Hepatocyte (in vitro differentiated cells): ENCODE measurements at regions not wholly inside any gene's neighbourhood (a gene's known extent, or its start where the extent isn't known, plus 50 kb on each side); places are given as distances from the start of the nearest gene placed in this dataset.

Experiments used
- DNase-seq: peaks from one replicate; pipeline ENCODE4 v3.0.0-alpha.2; 2016; ENCODE audit warnings: low spot score
- H2AFZ ChIP-seq: fragments of 200-600 bp; sonication (generic); 2 replicates; pipeline ENCODE4 v1.6.0; 2016; ENCODE audit warnings: antibody characterized with exemption, mild to moderate bottlenecking
- H3K27ac ChIP-seq: fragments of 200-600 bp; sonication (generic); 2 replicates; pipeline ENCODE4 v1.5.1; 2016; ENCODE audit warnings: mild to moderate bottlenecking
- H3K27me3 ChIP-seq: fragments of 200-600 bp; sonication (generic); 2 replicates; pipeline ENCODE4 v1.6.1; 2016
- H3K36me3 ChIP-seq: fragments of 200-600 bp; sonication (generic); replicated peaks from 2 replicates; pipeline ENCODE4 v1.5.1; 2016; ENCODE audit warnings: low read depth; ENCODE audit not compliant: insufficient read depth
- H3K4me1 ChIP-seq: fragments of 200-600 bp; sonication (generic); 2 replicates; pipeline ENCODE4 v1.5.1; 2016; ENCODE audit warnings: mild to moderate bottlenecking, moderate library complexity; ENCODE audit not compliant: insufficient read depth
- H3K4me2 ChIP-seq: fragments of 200-600 bp; sonication (generic); 2 replicates; pipeline ENCODE4 v1.6.0; 2016
- H3K4me3 ChIP-seq: fragments of 200-600 bp; sonication (generic); 2 replicates; pipeline ENCODE4 v1.5.1; 2016; ENCODE audit warnings: mild to moderate bottlenecking
- H3K79me2 ChIP-seq: fragments of 200-600 bp; sonication (generic); 2 replicates; pipeline ENCODE4 v1.6.0; 2017; ENCODE audit warnings: mild to moderate bottlenecking
- H3K9me2 ChIP-seq: fragments of 200-600 bp; sonication (generic); replicated peaks from 2 replicates; pipeline ENCODE4 v1.6.0; 2017; ENCODE audit warnings: mild to moderate bottlenecking; ENCODE audit not compliant: insufficient read depth
- H3K9me3 ChIP-seq: fragments of 200-600 bp; sonication (generic); 2 replicates; pipeline ENCODE4 v1.5.1; 2016; ENCODE audit warnings: low read depth, mild to moderate bottlenecking
- H4K20me1 ChIP-seq: fragments of 200-600 bp; sonication (generic); 2 replicates; pipeline ENCODE4 v1.6.0; 2016; ENCODE audit warnings: mild to moderate bottlenecking; ENCODE audit not compliant: insufficient read depth, poor library complexity, severe bottlenecking
- EZH2 ChIP-seq: fragments of 200-600 bp; sonication (generic); IDR thresholded peaks from 2 replicates; pipeline ENCODE4 v1.6.1; 2016; ENCODE audit warnings: antibody characterized with exemption, mild to moderate bottlenecking, borderline replicate concordance
- EZH2phosphoT487 ChIP-seq: fragments of 200-600 bp; sonication (generic); IDR thresholded peaks from one replicate; pipeline ENCODE4 v1.6.1; 2018; ENCODE audit warnings: antibody characterized with exemption, mild to moderate bottlenecking, low read depth, moderate library complexity; ENCODE audit not compliant: unreplicated experiment, severe bottlenecking
- WGBS: methylation state at CpG from one replicate; pipeline ENCODE4 v1.1.6; 2016; ENCODE audit warnings: low lambda C conversion rate; ENCODE audit errors: missing lambda C conversion rate; 5-methylcytosine and 5-hydroxymethylcytosine counted together
- TF ChIP-seq, protein P1 (sequence below): fragments of 200-600 bp; sonication (generic); IDR thresholded peaks from 2 replicates; pipeline ENCODE4 v1.5.1; 2016; ENCODE audit warnings: antibody characterized with exemption, mild to moderate bottlenecking; ENCODE audit not compliant: poor library complexity

GRCh38 chr17:33802349-33803198 is 452.5 kb upstream of the CCL2 start:
- no peaks in the 10 kb centered on the region for H3K36me3 ChIP-seq
- H2AFZ ChIP-seq, result no peak overlapping the region
- H3K4me1 ChIP-seq, result no peaks in the 10 kb centered on the region
- no peaks in the 10 kb centered on the region for H3K9me3 ChIP-seq
- peaks cover 8% of the 10 kb centered on the region for H3K27me3 ChIP-seq
- H3K4me3 ChIP-seq, result no peak overlapping the region
- H3K27ac ChIP-seq, result no peak overlapping the region
- no peak overlapping the region for H3K4me2 ChIP-seq
- TF ChIP-seq EZH2phosphoT487, result no peak
- no peak for TF ChIP-seq EZH2
- TF ChIP-seq, protein P1, sequence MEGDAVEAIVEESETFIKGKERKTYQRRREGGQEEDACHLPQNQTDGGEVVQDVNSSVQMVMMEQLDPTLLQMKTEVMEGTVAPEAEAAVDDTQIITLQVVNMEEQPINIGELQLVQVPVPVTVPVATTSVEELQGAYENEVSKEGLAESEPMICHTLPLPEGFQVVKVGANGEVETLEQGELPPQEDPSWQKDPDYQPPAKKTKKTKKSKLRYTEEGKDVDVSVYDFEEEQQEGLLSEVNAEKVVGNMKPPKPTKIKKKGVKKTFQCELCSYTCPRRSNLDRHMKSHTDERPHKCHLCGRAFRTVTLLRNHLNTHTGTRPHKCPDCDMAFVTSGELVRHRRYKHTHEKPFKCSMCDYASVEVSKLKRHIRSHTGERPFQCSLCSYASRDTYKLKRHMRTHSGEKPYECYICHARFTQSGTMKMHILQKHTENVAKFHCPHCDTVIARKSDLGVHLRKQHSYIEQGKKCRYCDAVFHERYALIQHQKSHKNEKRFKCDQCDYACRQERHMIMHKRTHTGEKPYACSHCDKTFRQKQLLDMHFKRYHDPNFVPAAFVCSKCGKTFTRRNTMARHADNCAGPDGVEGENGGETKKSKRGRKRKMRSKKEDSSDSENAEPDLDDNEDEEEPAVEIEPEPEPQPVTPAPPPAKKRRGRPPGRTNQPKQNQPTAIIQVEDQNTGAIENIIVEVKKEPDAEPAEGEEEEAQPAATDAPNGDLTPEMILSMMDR, result no peak
- WGBS, result 81% methylated on average over 10 of the region's 10 CpGs
- H3K9me2 ChIP-seq, result no peaks in the 10 kb centered on the region
- H4K20me1 ChIP-seq, result no peaks in the 10 kb centered on the region
- DNase-seq, result no peak
- H3K79me2 ChIP-seq, result no peaks in the 10 kb centered on the region

- H3K9me3 ChIP-seq, result no peaks in the 10 kb centered on the region
- H3K36me3 ChIP-seq, result no peaks in the 10 kb centered on the region
- no peaks in the 10 kb centered on the region for H4K20me1 ChIP-seq
- H3K9me2 ChIP-seq, result no peaks in the 10 kb centered on the region
- no peak for DNase-seq
- H2AFZ ChIP-seq, result no peak overlapping the region
- no peak overlapping the region for H3K4me2 ChIP-seq
- H3K4me1 ChIP-seq, result no peaks in the 10 kb centered on the region
- WGBS, result 88% methylated on average over 2 of the region's 2 CpGs
- no peaks in the 10 kb centered on the region for H3K79me2 ChIP-seq
- TF ChIP-seq EZH2phosphoT487 (no peak), EZH2 (no peak)
- TF ChIP-seq, protein P1, result no peak
- H3K27ac ChIP-seq, result no peak overlapping the region
- no peak overlapping the region for H3K4me3 ChIP-seq
- H3K27me3 ChIP-seq, result peaks cover 5% of the 10 kb centered on the region
Observed at GRCh38 chr17:33803199-33803685, 451.8 kb upstream of the CCL2 start.

DNA sequence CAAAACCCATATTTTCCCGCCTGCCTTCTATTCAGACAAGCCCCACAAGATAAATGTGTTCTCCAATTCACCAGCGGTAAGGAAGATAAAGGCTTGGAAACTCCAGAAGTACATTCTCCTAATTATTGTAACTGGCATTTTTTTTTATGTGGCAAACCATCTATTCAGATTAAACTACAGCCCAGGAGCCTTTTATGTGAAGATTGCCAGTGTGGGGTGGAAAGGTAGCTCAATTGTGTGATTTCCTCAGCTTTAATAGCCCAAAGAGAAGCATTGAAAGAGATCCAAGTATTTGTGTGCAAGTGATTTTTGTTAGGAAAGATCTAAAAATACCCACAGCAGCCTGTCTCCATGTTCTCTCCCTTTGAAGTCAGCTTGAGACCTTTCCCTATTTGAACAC is 451.4 kb upstream of the CCL2 start:
- Histone ChIP-seq H3K4me2 (no peak overlapping the region), H4K20me1 (no peaks in the 10 kb centered on the region), H3K9me3 (no peaks in the 10 kb centered on the region), H3K36me3 (no peaks in the 10 kb centered on the region), H3K4me1 (no peaks in the 10 kb centered on the region), H2AFZ (no peak overlapping the region), H3K4me3 (no peak overlapping the region), H3K27ac (no peak overlapping the region), H3K27me3 (peaks cover 5% of the 10 kb centered on the region), H3K9me2 (no peaks in the 10 kb centered on the region), H3K79me2 (no peaks in the 10 kb centered on the region)
- DNase-seq, result no peak
- WGBS, result 87% methylated on average over 2 of the region's 2 CpGs
- TF ChIP-seq, protein P1, result no peak
- TF ChIP-seq EZH2phosphoT487 (no peak), EZH2 (no peak)
